ENCODE measurements at regions not wholly inside any gene's neighbourhood (a gene's known extent, or its start where the extent isn't known, plus 50 kb on each side); places are given as distances from the start of the nearest gene placed in this dataset.

- TF ChIP-seq, protein P1, sequence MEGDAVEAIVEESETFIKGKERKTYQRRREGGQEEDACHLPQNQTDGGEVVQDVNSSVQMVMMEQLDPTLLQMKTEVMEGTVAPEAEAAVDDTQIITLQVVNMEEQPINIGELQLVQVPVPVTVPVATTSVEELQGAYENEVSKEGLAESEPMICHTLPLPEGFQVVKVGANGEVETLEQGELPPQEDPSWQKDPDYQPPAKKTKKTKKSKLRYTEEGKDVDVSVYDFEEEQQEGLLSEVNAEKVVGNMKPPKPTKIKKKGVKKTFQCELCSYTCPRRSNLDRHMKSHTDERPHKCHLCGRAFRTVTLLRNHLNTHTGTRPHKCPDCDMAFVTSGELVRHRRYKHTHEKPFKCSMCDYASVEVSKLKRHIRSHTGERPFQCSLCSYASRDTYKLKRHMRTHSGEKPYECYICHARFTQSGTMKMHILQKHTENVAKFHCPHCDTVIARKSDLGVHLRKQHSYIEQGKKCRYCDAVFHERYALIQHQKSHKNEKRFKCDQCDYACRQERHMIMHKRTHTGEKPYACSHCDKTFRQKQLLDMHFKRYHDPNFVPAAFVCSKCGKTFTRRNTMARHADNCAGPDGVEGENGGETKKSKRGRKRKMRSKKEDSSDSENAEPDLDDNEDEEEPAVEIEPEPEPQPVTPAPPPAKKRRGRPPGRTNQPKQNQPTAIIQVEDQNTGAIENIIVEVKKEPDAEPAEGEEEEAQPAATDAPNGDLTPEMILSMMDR (IDR thresholded peaks at IDR 0.05; ENCODE audit: low read length): no peak
- TF ChIP-seq EZH2 (optimal IDR thresholded peaks at IDR 0.05; ENCODE audit: low read depth, low read length) (no peak), EZH2phosphoT487 (IDR thresholded peaks at IDR 0.05; ENCODE audit: low read length) (no peak)
These were observed 358.2 kb upstream of the TLE4 start for GRCh38 chr9:79213417-79214125.
